ENCODE measurements at regions not wholly inside any gene's neighbourhood (a gene's known extent, or its start where the extent isn't known, plus 50 kb on each side); places are given as distances from the start of the nearest gene placed in this dataset.

- Histone ChIP-seq H3K18ac (ENCODE audit: low read depth, low read length) (no peak overlapping the region), H2BK15ac (ENCODE audit: low read depth, low read length) (no peak overlapping the region), H4K91ac (ENCODE audit: insufficient read depth, low read depth, low read length) (no peak overlapping the region), H4K5ac (ENCODE audit: low read depth, low read length) (no peak overlapping the region), H3K27ac (ENCODE audit: insufficient read depth, low read length) (no peak overlapping the region), H3K79me1 (ENCODE audit: low read depth in 1 of 2, low read length in 2 of 2) (no peaks in the 10 kb centered on the region), H3K4ac (ENCODE audit: low read depth, low read length) (no peak overlapping the region), H3K14ac (replicated peaks; ENCODE audit: low read depth, low read length) (no peak overlapping the region), H3K9me3 (ENCODE audit: control insufficient read depth, insufficient read depth, low read length) (no peaks in the 10 kb centered on the region), H3K9ac (ENCODE audit: low read depth, low read length) (no peak overlapping the region), H2BK20ac (ENCODE audit: low read depth, low read length) (no peak overlapping the region), H3K4me3 (ENCODE audit: insufficient read depth, low read depth, low read length) (no peak overlapping the region), H2BK5ac (ENCODE audit: low read depth, low read length, poor library complexity, severe bottlenecking) (no peak overlapping the region), H3K56ac (ENCODE audit: extremely low read depth, insufficient read depth, low read length) (no peak overlapping the region), H2AK9ac (replicated peaks; ENCODE audit: low read depth, low read length, poor library complexity) (no peak overlapping the region), H3K27me3 (ENCODE audit: control insufficient read depth, insufficient read depth, low read length) (no peaks in the 10 kb centered on the region), H3K36me3 (ENCODE audit: control insufficient read depth, insufficient read depth, low read length) (no peaks in the 10 kb centered on the region), H3K4me1 (ENCODE audit: control insufficient read depth, insufficient read depth, low read length) (no peaks in the 10 kb centered on the region), H4K8ac (ENCODE audit: low read depth in 2 of 2, low read length in 2 of 2) (no peak overlapping the region), H2BK120ac (ENCODE audit: low read depth, low read length) (no peak overlapping the region), H2AK5ac (ENCODE audit: low read depth, low read length) (no peak overlapping the region), H4K20me1 (ENCODE audit: insufficient read depth, low read length) (no peaks in the 10 kb centered on the region), H3K9me1 (ENCODE audit: insufficient read depth, low read length) (no peaks in the 10 kb centered on the region), H3K4me2 (ENCODE audit: low read depth, low read length) (no peak overlapping the region), H2AFZ (replicated peaks; ENCODE audit: low read length, poor library complexity) (no peak overlapping the region), H3K23ac (ENCODE audit: low read depth, low read length) (no peak overlapping the region)
- dilution Hi-C loops (cut with HindIII; ENCODE audit: low sequenced_read_pairs, unreplicated experiment) (no loop called here), intact Hi-C loops (cut with micrococcal nuclease) (no loop called here), in situ Hi-C loops (cut with MboI; ENCODE audit: low sequenced_read_pairs) (no loop called here)
- TF ChIP-seq, protein P1, sequence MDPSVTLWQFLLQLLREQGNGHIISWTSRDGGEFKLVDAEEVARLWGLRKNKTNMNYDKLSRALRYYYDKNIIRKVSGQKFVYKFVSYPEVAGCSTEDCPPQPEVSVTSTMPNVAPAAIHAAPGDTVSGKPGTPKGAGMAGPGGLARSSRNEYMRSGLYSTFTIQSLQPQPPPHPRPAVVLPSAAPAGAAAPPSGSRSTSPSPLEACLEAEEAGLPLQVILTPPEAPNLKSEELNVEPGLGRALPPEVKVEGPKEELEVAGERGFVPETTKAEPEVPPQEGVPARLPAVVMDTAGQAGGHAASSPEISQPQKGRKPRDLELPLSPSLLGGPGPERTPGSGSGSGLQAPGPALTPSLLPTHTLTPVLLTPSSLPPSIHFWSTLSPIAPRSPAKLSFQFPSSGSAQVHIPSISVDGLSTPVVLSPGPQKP (IDR thresholded peaks at IDR 0.05; ENCODE audit: borderline replicate concordance, low read depth, low read length), result no peak
- no peak for TF ChIP-seq RCOR1 (IDR thresholded peaks at IDR 0.05; ENCODE audit: insufficient replicate concordance, low read length)
- TF ChIP-seq POLR2A (IDR thresholded peaks at IDR 0.05; ENCODE audit: low read depth, low read length), result no peak
- TF ChIP-seq RFX5 (IDR thresholded peaks at IDR 0.05; ENCODE audit: low read depth, low read length), result no peak
- no peak for TF ChIP-seq MAFK (IDR thresholded peaks at IDR 0.05; ENCODE audit: low read depth, low read length)
- no peak for TF ChIP-seq CEBPB (IDR thresholded peaks at IDR 0.05; ENCODE audit: low read depth, low read length)
- no peak for TF ChIP-seq CHD1 (IDR thresholded peaks at IDR 0.05; ENCODE audit: low read depth, low read length)
- TF ChIP-seq BHLHE40 (IDR thresholded peaks at IDR 0.05; ENCODE audit: low read depth, low read length), result no peak
- no peak for TF ChIP-seq FOS (IDR thresholded peaks at IDR 0.05; ENCODE audit: low read depth, low read length)
- no peak for TF ChIP-seq MAZ (IDR thresholded peaks at IDR 0.05; ENCODE audit: borderline replicate concordance, low read depth, low read length)
- TF ChIP-seq SMC3 (IDR thresholded peaks at IDR 0.05; ENCODE audit: low read depth, low read length), result no peak
- TF ChIP-seq MXI1 (IDR thresholded peaks at IDR 0.05; ENCODE audit: borderline replicate concordance, low read depth, low read length), result no peak
- no peak for TF ChIP-seq USF2 (IDR thresholded peaks at IDR 0.05; ENCODE audit: low read depth, low read length)
- no peak for TF ChIP-seq RAD21 (IDR thresholded peaks at IDR 0.05; ENCODE audit: low read length)
- TF ChIP-seq NFE2L2 (IDR thresholded peaks at IDR 0.05; ENCODE audit: low read depth, low read length), result no peak
- no peak for TF ChIP-seq CTCF (conservative IDR thresholded peaks at IDR 0.05; ENCODE audit: low read depth, low read length)
- no TSS peak for BruUV-seq (replicated peaks)
- ChIA-PET POLR2A (ENCODE audit: unreplicated experiment) (no interaction called here), CTCF (no interaction called here)
- no CpG with 5 or more reads among the region's 4 CpGs for WGBS, 2 experiments (ENCODE audit: extremely low coverage in 2 of 2, insufficient read length in 1 of 2)
- DNase-seq, result no peak
- no peak for ATAC-seq (ENCODE audit: low read depth)
Observed at GRCh38 chr10:35765996-35766395, 123.9 kb upstream of the FZD8 start.

Measured in IMR-90 (cell line).